HG03521 (cell line): ENCODE measurements at regions not wholly inside any gene's neighbourhood (a gene's known extent, or its start where the extent isn't known, plus 50 kb on each side); places are given as distances from the start of the nearest gene placed in this dataset.

Source experiments
- ATAC-seq: cut with Tn5 transposase; IDR thresholded peaks from one replicate; pipeline ENCODE4 v1.9.1; 2021; ENCODE audit warnings: mild to moderate bottlenecking, moderate library complexity; ENCODE audit not compliant: unreplicated experiment

GRCh38 chr6:62345446-62345845 lies 59.4 kb upstream of the KHDRBS2 start:
- no peak for ATAC-seq

- no peak for ATAC-seq
Measured at GRCh38 chr6:62344850-62345249, 58.8 kb upstream of the KHDRBS2 start.

DNA sequence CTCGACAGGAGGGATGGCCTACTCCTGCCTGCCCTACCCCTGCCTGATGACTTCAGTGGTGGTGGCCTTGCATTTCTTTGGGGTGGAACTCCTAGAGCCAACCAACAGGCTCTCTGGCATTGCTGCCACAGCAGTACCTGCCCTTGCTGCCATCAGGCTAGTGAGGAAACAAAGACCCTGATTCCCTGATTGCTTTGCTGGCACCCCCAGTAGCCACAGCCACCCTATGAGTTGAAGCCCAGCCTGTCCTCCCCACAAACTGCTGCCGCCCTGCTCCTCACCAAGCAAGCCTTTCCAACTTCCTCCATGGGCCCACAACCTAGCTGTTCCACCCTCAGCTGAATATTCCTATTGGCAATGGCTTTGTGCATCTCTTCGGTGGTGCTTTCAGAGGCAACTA lies 52.5 kb upstream of the KHDRBS2 start:
- ATAC-seq, result no peak
